DMS79 treated with DMSO at 0.1 percent for 48 hours (cell line): ENCODE measurements at regions not wholly inside any gene's neighbourhood (a gene's known extent, or its start where the extent isn't known, plus 50 kb on each side); places are given as distances from the start of the nearest gene placed in this dataset.

ENCODE experiments used
- DNase-seq: peaks from one replicate; lab custom pipeline; 2025; lab: John Stamatoyannopoulos, UW

DNA sequence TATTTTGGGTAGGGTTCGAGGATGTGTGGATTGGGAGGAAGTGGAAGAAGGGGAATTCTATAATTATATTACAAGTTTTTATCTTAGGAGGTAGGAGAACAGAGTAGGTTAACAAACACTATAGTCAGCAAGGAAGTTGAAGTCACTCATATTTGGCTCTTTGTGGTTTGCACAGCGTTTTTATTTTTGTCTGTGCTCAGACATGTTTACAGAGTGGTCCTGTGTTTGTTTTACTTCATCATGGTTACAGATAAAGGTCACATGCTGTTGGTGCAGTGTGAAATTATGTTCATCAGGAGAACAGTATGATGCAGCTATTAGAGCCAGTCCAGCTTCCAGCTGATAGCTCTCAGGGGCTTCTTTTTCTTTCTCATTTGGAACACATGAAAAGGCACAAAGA, 299.9 kb upstream of the SFRP2 start:
- DNase-seq = no peak

DNA sequence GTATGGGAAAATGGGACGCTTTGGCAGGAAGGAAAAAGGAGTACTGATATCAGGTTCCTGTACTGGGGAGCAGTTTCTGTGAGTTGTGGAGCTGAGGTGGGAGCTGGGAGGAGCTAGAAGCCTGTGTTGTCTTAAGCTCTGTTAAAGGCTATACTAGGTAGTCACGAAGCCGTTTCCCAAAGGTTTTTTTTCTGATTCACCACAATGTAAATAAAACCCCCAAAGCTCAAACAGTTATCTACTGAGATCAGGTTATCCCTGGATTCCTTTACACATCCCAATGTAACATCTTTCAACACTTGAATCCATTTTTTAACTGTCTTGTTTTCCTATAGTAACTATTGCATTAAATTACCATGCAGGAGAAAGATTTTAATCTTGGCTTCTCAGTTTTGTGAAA, 297.4 kb upstream of the SFRP2 start:
- DNase-seq = no peak

DNA sequence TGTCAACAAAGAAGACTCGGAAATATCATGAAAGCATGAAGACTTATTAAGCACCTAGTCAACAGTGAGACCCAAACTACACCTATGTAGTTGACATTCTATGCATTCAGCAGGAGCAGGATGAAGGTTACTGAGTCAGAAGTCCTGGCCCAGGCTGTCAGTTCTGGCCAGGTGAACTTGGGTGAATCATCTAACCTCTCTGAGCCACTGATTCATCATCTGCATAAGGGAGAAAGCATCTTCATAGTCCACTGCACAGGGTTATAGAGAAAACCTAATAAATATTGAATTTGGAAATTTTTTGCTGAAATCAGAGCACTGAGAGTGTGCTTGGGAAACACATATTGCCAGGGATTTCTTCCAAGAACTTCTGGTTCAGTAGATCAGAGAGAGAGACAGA, 296.0 kb upstream of the SFRP2 start:
- no peak for DNase-seq

DNA sequence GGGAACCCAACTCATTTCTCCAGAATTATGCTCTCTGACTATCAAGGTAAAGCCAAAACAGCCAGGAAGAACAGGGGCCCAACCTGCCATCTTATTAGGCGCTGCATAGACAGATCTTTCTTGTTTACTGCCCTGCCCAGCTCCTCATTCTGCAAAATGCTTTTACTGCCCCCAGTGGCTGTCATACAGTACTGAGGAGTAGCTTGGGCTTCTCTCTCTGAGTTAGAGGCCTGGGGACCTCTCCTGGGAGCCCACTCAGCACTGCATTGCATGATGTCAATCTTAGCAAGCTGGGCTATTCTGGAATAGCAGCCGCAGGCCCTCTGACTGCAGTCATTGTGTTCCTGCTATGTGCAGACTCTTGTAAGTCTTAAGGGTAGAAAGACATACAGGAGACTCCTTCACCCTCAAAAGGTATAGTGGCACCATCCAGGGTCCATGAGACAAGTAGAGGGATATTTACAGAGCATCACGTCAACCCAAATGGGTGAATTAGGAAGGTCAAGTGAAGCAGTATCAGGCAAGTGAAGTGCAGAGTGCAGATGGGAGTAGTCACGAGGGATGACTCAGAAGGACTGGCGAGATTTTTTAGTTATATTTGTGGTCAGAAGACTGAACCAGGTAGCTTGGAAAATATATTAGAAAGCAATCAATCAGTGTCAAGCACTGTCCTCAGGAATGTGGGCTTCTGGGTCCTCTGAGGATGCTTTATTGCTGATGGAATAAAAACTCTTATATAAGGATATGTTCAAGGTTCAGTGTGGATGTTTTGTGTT, 294.1 kb upstream of the SFRP2 start:
- DNase-seq = no peak

DNA sequence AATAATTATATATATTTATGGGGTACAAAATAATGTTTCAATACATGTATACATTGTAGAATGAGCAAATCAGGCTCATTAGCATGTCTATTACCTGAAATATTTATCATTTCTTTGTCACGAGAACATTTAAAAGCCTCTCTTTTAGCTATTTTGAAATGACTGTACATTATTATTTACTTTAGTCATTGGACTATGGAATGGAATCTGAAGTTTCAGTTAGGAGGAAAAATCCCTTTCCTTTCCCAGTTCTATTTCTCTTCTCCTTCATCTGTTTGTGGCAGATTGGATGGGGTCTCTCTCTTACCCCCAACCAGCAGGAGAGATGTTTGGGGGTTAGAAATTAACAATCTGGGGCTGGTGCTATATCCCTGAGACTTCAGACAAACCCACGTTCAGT, 292.5 kb upstream of the SFRP2 start:
- DNase-seq = no peak

DNA sequence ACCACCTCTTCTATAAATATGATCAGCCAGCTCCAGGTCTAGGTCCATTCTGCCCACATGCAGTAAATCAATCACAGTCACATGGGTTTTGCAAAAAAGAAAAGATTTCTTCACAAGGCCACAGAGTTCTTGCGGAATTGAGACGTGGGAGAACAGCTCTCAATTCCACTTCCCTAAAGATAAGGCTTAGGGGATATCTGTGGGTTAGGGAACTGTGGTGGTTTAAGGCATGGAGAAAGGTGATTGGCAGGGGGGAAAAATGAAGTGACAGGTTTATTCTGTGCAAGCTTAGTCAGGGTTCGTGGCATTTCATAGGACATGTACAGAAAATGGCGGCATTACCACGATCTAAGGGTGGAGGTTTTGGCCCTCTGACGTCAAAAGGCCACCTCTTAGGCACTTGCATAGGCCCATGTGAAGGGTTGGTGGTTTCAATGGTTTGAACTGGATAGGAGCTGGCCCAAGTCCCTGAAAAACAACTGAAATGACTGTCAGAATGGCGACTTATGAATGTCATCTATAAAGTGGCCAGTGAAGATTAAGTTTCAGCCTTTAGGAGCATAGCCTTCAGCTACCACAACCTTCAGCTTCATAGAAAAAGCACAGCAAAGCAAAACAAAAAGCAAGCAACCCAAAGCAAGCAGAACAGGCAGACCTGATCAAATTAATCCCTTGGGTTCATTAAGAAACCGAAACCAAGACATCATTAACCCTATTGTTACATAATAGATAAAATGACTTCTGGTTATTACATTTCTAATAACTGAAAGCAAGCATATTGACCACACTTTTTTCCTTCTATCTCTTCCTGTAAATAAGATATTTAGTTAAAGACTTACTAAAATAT, 289.8 kb upstream of the SFRP2 start:
- DNase-seq = no peak

DNA sequence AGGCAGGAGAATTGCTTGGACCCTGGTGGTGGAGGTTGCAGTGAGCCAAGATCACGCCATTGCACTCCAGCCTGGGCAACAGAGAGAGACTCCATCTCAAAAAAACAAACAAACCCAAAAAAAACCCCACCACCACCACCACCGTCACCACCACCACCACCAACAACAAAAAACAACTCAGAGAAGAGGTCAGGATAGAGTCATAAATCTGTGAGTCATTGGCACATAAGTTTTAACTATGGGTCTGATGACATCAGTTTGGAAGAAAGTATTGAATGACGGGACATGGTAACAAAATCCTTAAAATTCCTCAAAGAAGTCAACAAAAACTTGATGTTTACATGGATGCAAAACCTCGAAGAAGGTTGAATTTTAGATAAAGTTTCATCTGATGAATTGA, 288.0 kb upstream of the SFRP2 start:
- no peak for DNase-seq

DNA sequence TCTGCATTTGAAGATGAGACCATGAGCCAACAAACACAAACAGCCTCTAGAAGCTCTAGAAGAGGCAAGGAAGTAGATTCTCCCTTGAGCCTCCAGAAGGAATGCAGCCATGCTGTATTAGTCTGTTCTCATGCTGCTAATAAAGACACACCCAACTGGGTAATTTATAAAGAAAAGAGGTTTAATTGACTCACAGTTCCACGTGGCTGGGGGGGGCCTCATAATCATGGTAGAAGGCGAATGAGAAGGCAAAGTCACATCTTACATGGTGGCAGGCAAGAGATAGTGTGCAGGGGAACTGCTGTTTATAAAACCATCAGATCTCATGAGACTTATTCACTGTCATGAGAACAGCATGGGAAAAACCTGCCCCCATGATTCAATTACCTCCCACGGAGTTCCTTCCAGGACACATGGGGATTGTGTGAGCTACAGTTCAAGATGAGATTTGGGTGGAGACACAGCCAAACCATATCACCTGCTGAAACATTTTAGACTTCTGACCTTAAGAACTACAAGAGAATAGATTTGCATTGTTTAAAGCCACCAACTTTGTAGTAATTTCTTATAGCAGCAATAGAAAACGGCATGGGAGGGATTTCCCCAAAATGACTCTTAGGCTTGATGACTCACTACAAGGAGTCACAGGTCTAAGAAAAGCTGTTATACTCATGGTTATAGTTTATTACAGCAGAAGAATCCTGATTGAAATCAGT, 284.4 kb upstream of the SFRP2 start:
- no peak for DNase-seq

DNA sequence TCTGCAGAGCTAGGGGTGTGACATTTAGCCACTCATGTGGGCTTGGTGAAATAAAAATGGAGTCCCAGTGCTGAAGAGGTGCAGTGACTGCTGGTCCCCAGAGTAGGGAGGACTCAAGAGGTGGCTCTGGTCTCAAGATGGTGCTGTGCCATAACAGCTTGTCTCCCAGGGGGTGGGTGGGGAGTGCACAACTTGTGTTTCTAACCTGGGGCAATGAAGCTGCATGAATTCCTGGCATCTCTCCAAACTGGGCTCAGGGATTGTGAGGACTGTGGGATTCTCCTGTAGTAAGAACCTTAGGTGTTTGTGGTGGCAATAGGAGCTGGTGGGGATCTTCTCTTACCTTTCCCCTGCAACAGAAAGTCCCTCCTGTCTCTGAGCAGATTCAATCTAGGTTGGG, 278.9 kb upstream of the SFRP2 start:
- no peak for DNase-seq

DNA sequence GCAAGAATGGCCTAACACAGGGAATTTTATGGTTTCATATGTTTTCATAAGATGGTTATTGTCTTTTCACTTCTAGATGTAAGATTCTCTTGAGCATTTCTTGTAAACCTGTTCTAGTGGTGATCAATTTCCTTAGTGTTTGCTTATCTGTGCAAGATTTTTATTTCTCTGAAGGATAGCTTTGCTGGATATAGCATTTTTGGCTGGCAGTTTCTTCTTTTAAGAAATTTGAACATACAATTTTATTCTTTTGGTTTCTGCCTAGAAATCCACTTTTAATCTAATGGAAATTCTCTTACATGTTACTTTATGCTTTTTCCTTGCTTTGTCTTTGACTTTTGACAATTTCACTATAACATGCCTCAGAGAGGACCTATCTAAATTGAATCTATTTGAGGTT, 276.5 kb upstream of the SFRP2 start:
- no peak for DNase-seq

DNA sequence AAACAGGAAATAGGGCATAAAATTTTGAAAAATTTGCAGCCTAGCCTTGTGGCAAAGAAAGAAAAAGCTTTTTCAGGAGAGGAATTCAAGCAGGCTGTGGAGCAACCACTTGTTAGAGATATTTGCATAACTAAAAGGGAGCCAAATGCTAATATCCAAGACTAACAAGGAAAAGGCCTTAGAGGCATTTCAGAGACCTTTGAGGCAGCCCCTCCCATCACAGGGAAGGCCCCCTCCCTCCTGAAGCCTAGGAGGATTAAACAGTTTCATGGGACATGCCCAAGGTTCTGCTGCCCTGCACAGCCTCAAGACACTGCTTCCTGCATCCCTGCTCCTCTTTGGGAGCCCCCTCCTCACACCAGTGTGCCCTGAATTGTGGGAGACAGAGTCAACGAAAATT, 275.4 kb upstream of the SFRP2 start:
- DNase-seq = no peak

DNA sequence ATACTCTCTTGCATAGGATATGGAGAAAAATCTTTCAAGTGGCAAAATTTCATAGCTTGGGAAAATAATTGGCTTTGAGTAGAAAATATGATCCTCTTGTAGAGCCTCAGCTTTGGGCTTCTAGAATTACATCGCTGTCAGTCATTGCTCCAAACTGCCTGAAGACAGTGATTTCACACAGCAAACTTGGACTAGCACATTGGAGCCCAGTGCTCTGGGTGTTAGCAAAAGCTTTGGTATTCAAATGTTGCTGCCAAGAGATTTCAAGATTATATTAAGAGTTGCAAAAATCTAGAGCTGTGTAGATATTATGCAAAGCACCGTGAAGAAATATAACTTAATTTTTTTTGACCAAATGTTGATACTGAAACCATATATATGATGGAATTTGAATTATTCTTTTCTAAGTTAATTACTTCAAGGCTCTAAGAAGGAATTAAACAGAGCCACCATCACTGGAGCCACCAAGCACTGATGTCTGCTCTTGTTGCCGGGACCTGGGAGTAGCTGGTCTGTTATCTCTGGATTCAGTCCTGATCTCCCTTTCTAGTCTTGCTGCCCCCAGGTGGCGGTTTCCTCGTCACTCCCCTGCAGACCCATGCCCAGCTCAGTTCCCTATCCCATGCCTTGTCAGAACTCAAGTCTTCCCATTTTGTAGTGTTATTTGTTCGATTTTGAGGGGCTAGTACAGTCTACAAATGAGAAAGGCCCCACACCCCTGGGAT, 260.7 kb upstream of the SFRP2 start:
- DNase-seq = no peak

DNA sequence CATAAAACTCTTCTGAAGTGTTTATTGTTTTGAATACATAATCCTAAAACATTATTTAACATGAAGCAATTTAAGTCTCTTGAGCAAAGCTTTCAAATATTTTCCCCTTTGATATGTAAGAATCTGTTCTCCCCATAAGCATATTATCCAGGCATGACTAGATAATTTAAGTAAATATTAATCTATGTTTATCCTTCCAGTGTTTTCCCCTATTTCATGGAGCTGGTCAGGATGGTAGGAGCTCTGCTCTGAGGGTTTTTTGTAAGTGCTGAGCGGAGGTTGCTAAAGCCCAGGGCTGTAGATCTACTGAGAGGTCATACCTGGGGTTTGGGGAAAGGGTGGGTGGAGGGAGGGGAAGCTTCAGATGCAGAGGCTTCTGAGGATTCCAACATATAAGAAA, 258.9 kb upstream of the SFRP2 start:
- DNase-seq = no peak

DNA sequence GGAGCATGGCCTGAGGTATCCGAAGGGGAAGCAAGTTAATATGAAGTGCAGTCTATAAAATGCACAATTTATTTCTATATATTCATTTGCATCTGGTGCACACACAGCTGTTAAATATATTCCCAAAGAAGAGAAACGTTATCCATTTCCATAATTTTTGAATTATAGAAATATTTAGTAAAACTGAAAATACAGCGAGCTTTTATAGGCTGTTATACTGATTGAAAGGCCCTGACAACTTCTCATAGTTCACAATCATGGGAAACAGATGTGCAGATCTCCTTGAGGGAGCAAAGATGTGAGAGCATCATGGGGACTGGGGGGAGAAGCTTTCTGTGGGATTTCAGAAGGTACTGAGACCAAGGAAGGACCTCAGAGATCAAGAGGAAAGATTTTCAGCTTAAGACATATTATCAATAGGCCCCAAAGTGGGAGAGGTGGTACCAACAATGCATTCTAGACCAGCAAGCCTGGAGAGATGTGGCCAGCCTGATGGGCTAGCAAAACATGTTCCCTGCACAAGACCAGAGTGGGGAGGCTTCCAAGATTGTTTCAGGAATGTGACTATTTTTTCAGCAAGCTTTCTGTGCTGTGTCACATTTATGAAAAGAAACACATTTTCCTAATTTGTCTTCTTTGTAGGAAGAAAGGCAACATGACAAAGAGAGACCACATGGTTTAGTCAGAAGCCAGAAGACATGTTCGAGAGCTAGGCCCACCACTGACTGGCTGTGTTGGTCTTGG, 256.0 kb upstream of the SFRP2 start:
- DNase-seq = no peak

DNA sequence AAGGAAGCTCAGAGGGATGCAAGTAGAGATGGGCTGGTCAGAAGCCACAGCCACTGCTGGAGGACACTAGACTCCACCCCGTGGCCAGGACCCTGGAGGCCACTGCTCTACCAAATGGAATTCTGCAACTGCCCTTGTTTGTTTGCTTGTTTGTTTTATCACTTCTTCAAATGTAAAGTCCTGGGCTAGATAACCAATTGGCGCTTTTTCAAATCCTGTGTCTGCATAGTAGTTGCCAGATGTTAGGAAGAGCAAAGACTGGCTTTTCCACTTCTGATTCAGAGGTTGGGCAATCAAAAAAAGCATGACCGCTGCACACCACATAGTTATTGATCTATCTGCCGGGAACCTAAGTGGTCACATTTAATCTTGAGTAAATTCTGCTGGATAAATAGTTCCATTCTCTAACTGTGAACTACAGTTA, 255.2 kb upstream of the SFRP2 start:
- no peak for DNase-seq

DNA sequence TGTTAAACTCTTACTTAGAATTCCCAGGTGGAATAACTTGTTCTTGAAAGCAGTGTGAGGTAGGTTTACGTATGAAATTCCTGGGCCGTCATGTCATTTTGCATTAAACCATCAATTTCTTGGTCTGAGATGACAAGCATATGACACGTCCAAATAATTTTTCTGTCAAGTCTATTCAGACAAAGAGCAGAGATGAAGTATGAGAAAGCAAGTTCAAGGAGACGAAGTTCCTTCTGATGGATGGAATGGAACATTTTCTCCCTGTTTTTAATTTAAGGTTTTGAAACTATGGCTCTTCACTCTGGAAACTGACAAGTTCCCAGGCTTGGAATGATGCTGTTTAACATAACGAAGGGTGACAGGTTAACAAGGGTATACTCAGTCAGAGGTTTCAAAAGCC, 252.8 kb upstream of the SFRP2 start:
- DNase-seq = no peak

DNA sequence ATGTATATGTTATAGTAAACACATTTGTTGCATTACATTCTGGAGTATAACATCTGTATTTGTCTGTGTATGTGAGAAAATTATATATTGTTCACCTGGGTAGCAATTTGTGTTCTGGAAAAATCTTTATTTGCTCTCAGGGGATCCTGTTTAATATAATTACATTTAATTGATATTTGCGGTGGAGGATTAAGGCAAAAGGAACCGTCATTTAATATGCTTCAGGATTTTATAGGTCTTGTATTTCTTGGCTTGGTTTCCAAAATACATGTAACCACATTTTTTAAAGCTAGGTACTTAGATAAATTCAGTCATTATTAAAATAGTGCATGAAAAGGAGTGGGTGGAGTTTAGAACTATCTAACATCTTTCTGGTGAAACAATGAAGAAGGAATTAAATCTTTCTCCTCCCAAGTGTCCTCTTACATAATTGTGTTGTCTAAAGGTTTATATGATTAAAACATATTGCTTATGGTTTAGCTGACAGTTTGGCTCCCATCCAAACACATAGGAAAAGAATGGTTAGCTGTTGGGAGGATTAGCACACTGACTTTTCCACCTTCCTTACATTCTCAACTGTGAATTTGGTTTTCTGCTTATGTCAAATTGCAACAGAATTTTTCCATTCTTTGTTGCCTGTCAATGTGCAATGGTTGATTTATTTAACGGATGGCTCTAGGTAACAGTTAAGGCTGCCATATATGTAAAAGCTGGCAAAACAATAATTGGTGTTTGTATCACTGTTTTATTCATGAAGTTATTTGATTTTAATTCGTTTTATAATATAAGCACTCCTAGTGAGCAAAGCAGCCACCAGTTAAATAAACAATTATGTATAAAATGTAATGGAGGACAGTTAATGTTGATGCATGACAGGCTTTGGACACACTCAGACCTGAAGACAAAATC, 250.8 kb upstream of the SFRP2 start:
- DNase-seq = no peak

DNA sequence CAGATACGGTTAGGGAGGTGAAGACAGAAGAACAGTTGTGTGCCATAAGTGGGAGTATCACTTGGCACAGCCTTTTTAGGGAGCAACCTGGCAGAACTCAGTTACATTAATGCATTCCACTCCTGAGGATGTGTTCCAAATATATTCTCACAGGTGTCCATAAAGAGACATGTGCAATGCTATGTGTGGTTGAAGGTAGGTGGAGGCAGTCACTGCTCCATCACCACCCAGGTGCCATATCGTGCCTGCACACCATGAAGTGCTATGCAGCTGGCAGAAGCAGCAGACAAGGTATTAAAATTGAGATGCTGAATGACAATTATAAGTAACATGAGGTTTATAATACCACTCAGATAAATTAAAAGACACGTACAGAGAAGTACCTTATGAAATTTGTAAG, 248.0 kb upstream of the SFRP2 start:
- no peak for DNase-seq

DNA sequence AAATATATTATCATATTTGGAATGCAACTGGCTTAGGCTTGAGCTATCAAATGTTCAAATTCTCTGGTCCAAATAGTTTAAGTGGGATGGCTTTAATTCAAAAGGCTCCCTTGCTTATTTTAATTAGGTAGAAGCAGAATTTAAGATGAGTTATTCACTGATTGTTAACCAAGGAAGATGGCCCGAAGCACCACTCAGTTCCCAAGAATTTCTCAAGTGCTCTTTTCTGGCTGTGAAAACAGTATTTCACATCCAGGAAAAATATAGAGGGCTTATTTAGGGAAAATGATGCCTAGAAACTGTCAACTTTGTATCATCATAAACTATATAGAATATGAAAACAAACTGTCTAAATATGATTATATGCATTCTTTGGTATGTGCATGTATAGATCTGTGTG, 246.5 kb upstream of the SFRP2 start:
- no peak for DNase-seq

DNA sequence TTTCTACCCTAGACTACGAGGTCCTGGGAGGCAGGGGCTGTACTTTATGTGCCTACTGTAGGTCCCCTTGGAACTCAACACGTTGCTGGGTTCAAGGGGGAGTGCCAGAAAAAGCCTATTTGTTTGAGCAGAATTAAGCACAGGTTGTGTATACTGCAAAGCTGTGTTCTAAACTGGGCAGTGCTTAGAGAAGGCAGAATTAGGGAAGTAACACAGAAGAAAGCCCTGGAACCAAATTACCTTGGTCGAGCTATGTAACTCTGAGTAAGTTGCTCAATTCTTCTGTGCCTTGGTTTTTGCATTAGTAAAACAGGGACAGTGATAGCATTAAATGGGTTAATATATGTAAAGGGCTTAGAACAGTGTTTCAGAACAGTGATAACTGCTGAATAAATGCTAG, 245.0 kb upstream of the SFRP2 start:
- no peak for DNase-seq
